ENCODE measurements at regions not wholly inside any gene's neighbourhood (a gene's known extent, or its start where the extent isn't known, plus 50 kb on each side); places are given as distances from the start of the nearest gene placed in this dataset.

- in situ Hi-C loops (cut with HindIII; ENCODE audit: low sequenced_read_pairs): no loop called here
- TF ChIP-seq, protein P1, sequence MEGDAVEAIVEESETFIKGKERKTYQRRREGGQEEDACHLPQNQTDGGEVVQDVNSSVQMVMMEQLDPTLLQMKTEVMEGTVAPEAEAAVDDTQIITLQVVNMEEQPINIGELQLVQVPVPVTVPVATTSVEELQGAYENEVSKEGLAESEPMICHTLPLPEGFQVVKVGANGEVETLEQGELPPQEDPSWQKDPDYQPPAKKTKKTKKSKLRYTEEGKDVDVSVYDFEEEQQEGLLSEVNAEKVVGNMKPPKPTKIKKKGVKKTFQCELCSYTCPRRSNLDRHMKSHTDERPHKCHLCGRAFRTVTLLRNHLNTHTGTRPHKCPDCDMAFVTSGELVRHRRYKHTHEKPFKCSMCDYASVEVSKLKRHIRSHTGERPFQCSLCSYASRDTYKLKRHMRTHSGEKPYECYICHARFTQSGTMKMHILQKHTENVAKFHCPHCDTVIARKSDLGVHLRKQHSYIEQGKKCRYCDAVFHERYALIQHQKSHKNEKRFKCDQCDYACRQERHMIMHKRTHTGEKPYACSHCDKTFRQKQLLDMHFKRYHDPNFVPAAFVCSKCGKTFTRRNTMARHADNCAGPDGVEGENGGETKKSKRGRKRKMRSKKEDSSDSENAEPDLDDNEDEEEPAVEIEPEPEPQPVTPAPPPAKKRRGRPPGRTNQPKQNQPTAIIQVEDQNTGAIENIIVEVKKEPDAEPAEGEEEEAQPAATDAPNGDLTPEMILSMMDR (IDR thresholded peaks at IDR 0.05; ENCODE audit: low read depth, low read length, missing control alignments): no peak
- H3K4me3 ChIP-seq (ENCODE audit: low read depth, low read length): no peak overlapping the region
- no peak for DNase-seq (ENCODE audit: low read depth)
Observed at GRCh38 chr21:28828021-28828420, 164.7 kb downstream of the LTN1 start.

DNA sequence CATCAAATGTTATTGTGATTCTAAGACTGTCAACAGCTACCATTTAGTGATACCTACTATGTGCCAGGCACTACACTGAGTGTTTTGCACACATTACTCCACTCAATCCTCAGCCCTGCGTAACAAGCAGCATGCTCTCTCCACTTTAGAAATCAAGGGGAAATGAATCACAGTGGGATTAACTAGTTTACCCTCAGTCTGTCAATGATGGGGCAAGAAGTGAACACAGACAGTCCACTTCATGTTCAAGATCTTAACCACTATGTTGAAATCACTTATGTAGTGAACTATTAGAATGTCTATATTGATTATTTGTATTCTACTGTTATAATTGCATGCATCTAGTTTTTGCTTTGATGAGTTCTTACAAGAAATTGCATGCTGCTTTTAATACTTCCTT is 165.3 kb downstream of the LTN1 start:
- TF ChIP-seq, protein P1 (IDR thresholded peaks at IDR 0.05; ENCODE audit: low read depth, low read length, missing control alignments): no peak
- no peak for DNase-seq (ENCODE audit: low read depth)

GRCh38 chr21:28826569-28826968 is 166.1 kb downstream of the LTN1 start:
- no peak for DNase-seq (ENCODE audit: low read depth)
- H3K4me3 ChIP-seq (ENCODE audit: low read depth, low read length): no peak overlapping the region
- TF ChIP-seq, protein P1 (IDR thresholded peaks at IDR 0.05; ENCODE audit: low read depth, low read length, missing control alignments): no peak
- in situ Hi-C loops (cut with HindIII; ENCODE audit: low sequenced_read_pairs): no loop called here

More for the DNA sequence above, 165.3 kb downstream of the LTN1 start:
- in situ Hi-C loops (cut with HindIII; ENCODE audit: low sequenced_read_pairs): no loop called here
- no peak overlapping the region for H3K4me3 ChIP-seq (ENCODE audit: low read depth, low read length)

DNA sequence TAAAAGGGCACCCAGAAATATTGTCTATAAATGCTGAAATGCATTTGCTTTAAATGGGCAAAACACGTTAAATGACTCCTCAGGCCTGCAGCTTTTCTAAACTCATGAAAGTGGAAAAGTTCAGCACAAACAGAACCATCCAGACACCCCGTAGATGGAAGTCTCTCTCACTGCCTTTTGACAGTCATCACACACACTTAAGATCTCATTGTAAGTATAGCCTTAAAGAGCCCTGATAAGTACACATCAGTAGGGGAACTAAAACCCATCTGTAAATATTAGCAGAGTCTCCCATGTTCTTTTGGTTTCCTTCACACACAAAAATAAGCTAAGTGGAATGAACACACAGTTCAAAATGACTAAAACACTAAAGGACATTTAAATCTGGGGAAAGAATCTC is 166.7 kb downstream of the LTN1 start:
- no peak for DNase-seq (ENCODE audit: low read depth)
- TF ChIP-seq, protein P1 (IDR thresholded peaks at IDR 0.05; ENCODE audit: low read depth, low read length, missing control alignments): no peak
- in situ Hi-C loops (cut with HindIII; ENCODE audit: low sequenced_read_pairs): no loop called here
- H3K4me3 ChIP-seq (ENCODE audit: low read depth, low read length): no peak overlapping the region

- H3K4me3 ChIP-seq (ENCODE audit: low read depth, low read length): no peak overlapping the region
- in situ Hi-C loops (cut with HindIII; ENCODE audit: low sequenced_read_pairs): no loop called here
- TF ChIP-seq, protein P1 (IDR thresholded peaks at IDR 0.05; ENCODE audit: low read depth, low read length, missing control alignments): no peak
- DNase-seq (ENCODE audit: low read depth): no peak
Observed at GRCh38 chr21:28823429-28823828, 169.2 kb downstream of the LTN1 start.

DNA sequence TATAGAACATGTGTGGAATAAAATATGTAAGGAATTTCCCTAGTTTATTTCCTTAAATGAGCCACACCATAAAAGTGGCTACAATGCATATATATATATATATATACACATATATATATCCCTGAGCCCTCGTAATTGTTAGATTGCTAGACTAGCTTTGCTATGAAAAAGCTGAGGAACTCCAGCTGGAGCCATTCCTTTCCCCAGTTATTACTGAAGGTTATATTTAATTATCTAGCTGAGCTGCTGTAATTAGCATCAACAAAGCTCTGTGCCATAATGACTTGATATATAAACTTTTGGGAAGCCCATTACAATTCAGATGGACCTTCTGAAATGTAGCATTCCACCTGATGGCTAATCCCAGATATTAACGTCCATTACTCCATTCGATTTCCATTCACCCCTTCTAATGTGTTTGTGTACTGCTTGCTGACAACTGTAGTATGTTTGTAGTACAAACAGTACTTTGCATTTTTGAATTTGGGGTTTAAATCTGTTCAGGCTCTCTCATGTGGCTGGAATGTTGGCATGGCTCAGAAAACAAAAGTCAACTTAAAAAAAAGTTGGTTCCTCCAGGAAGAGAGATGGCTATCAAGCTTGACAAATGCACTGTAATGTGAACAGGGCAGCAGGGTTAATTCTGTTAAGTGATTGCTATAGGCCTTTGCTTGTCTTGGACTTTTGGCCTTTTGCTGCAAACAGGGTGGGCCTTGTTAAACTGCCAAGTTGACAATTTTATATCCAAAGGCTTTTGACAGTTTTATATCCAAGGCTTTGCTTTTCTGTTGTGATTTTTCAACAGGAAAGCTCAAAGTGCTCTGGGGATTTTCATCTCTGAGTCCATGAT is 170.0 kb downstream of the LTN1 start:
- DNase-seq (ENCODE audit: low read depth): no peak
- in situ Hi-C loops (cut with HindIII; ENCODE audit: low sequenced_read_pairs): no loop called here
- H3K4me3 ChIP-seq (ENCODE audit: low read depth, low read length): no peak overlapping the region
- TF ChIP-seq, protein P1 (IDR thresholded peaks at IDR 0.05; ENCODE audit: low read depth, low read length, missing control alignments): no peak

All from astrocyte of the cerebellum (primary cell).